Right lobe of liver (tissue), 6 donors: ENCODE measurements at regions not wholly inside any gene's neighbourhood (a gene's known extent, or its start where the extent isn't known, plus 50 kb on each side); places are given as distances from the start of the nearest gene placed in this dataset.
"Not testable (repeated sequence)": the region's sequence is repeated elsewhere in the genome, so short reads cannot be mapped to it uniquely, and the experiment has no call there.

ENCODE experiments used
- ATAC-seq, 4 donors: fragments of 200-7000 bp; cut with Tn5 transposase; one replicate each; pipeline ENCODE4 v1.9.1; 2020; ENCODE audit warnings: mild to moderate bottlenecking in 4 of 4, moderate library complexity in 4 of 4
- DNase-seq, 3 donors: peaks; one replicate each; pipeline ENCODE4 v3.0.0-alpha.2; 2020
- H3K27ac ChIP-seq, 3 donors: fragments of 200-600 bp; one replicate each; pipeline ENCODE4 v1.8.0; 2022
- H3K27me3 ChIP-seq, 2 donors: fragments of 200-600 bp; one replicate each; pipeline ENCODE4 v1.8.0; 2022
- H3K36me3 ChIP-seq, 4 donors: fragments of 200-600 bp; sonication (generic) in 1 of 4; one replicate each; pipeline versions ENCODE4 v1.5.1 to v1.8.0; 2017 to 2022; ENCODE audit warnings: control low read depth in 1 of 4
- H3K4me1 ChIP-seq, 4 donors: fragments of 200-600 bp; sonication (generic) in 1 of 4; one replicate each; pipeline versions ENCODE4 v1.5.1 to v1.8.0; 2017 to 2022; ENCODE audit warnings: control low read depth in 1 of 4
- H3K4me3 ChIP-seq, 3 donors: fragments of 200-600 bp; one replicate each; pipeline ENCODE4 v1.8.0; 2022
- H3K9me3 ChIP-seq, 4 donors: fragments of 200-600 bp; sonication (generic) in 1 of 4; one replicate each; pipeline versions ENCODE4 v1.5.1 to v1.8.0; 2017 to 2022; ENCODE audit warnings: control low read depth in 1 of 4
- POLR2A ChIP-seq: fragments of 450-650 bp; IDR thresholded peaks from one replicate; pipeline ENCODE4 v1.6.1; 2017; ENCODE audit warnings: antibody characterized with exemption, mild to moderate bottlenecking
- WGBS: methylation state at CpG from one replicate; pipeline ENCODE4 v1.1.6; 2018; ENCODE audit warnings: low coverage, low lambda C conversion rate; ENCODE audit not compliant: insufficient coverage; ENCODE audit errors: missing lambda C conversion rate; 5-methylcytosine and 5-hydroxymethylcytosine counted together
- intact Hi-C, 2 donors: fragments of 100-400 bp; cut with DNase I; formaldehyde crosslinking; loops; one replicate each; pipeline versions ENCODE4 v1.11.2 to v1.14.1; 2022
- TF ChIP-seq, protein P1 (sequence below), 4 donors: fragments of 200-600 bp in 3 of 4; fragments of 450-650 bp in 1 of 4; IDR thresholded peaks; one replicate each; pipeline versions ENCODE4 v1.5.1 to v1.8.0; 2016 to 2022; ENCODE audit warnings: antibody characterized with exemption in 4 of 4, mild to moderate bottlenecking in 2 of 4
- donor health status: DM: no; HTN: yes; CAD: no.
- donor health status: DM: no; HTN: no; CAD: no.
- donor health status: DM: no; HTN: no; CAD: no.
- donor health status: DM: no; HTN: yes; CAD: no.
- donor health status: DM: no; HTN: yes; CAD: no.

DNA sequence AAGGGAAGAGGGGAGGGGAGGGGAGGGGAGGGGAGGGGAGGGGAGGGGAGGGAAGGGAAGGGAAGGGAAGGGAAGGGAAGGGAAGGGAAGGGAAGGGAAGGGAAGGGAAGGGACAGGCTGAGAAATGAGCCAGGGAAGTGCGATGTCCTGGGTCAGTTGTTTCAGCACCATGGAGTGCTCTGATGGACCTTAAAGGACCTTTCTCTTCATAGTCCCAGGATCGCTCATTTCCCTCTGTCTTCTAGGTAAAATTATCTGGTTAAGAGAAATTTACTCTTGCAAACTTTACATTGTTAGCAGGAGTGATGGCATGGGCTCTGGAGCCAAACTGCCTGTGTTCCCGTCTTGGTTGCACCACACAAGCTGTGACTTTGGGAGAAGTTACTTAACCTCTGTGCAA is 357.8 kb downstream of the MATN1 start:
- no peak for ATAC-seq
- H3K4me3 ChIP-seq, result no peak overlapping the region
- H3K4me1 ChIP-seq, result no peaks in the 10 kb centered on the region
- no peak for TF ChIP-seq POLR2A
- TF ChIP-seq, protein P1, sequence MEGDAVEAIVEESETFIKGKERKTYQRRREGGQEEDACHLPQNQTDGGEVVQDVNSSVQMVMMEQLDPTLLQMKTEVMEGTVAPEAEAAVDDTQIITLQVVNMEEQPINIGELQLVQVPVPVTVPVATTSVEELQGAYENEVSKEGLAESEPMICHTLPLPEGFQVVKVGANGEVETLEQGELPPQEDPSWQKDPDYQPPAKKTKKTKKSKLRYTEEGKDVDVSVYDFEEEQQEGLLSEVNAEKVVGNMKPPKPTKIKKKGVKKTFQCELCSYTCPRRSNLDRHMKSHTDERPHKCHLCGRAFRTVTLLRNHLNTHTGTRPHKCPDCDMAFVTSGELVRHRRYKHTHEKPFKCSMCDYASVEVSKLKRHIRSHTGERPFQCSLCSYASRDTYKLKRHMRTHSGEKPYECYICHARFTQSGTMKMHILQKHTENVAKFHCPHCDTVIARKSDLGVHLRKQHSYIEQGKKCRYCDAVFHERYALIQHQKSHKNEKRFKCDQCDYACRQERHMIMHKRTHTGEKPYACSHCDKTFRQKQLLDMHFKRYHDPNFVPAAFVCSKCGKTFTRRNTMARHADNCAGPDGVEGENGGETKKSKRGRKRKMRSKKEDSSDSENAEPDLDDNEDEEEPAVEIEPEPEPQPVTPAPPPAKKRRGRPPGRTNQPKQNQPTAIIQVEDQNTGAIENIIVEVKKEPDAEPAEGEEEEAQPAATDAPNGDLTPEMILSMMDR (IDR thresholded peaks at IDR 0.05), result no peak
- intact Hi-C loops, result no loop called here
- 65% methylated on average over 2 of the region's 3 CpGs for WGBS
- H3K27me3 ChIP-seq, result no peaks in the 10 kb centered on the region
- H3K36me3 ChIP-seq, result no peaks in the 10 kb centered on the region
- DNase-seq, result no peak
- H3K9me3 ChIP-seq, result no peaks in the 10 kb centered on the region
- no peak overlapping the region for H3K27ac ChIP-seq

DNA sequence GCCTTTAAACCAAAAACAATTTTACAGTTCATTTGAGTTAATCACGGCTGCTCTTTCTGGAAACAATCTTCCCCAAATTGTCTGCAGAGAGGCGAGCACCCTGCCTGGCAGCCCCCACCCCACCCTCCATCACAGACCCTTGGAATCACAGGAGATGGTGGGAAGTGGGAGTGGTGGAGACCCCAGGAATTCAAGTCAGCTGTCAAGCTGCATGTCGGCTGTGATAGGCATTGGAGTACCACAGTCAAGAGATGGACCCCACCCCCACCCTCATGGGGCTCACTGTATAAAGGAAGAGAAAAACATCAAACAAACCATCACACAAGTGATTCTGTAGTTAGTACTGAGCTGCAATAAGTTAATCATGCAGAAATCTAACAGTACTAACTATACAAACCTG is 360.4 kb downstream of the MATN1 start:
- Histone ChIP-seq H3K27ac (no peak overlapping the region), H3K9me3 (no peaks in the 10 kb centered on the region), H3K4me3 (no peak overlapping the region), H3K4me1 (no peaks in the 10 kb centered on the region), H3K36me3 (no peaks in the 10 kb centered on the region), H3K27me3 (no peaks in the 10 kb centered on the region)
- TF ChIP-seq POLR2A, result no peak
- TF ChIP-seq, protein P1 (IDR thresholded peaks at IDR 0.05), result no peak
- ATAC-seq, result no peak
- DNase-seq, result no peak
- 58% methylated on average over 2 of the region's 3 CpGs for WGBS
- intact Hi-C loops, result no loop called here

DNA sequence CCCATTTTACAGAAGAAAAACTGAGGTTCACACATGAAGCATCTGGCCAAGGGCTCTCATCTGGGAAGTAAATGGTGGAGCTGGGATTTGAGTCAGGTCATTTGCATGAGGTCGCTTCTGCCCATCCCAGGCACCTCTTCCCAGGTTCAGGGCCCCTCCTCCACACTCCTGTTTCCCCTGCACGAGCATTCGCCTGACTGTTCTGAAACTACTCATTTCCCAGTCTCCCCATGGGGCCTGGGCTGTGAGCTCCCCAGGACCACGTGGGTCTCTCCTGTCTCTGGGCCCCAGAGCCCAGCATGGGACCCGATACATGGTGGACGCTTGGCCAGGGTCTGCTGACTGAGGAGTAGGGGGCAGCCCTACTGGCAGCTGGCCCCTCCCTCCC is 360.8 kb downstream of the MATN1 start:
- DNase-seq (peak in 1 of 3 donors; percentile 28), ATAC-seq (no peak)
- Histone ChIP-seq H3K36me3 (no peaks in the 10 kb centered on the region), H3K27me3 (no peaks in the 10 kb centered on the region), H3K4me3 (no peak overlapping the region), H3K9me3 (no peaks in the 10 kb centered on the region), H3K27ac (no peak overlapping the region), H3K4me1 (no peaks in the 10 kb centered on the region)
- TF ChIP-seq POLR2A, result no peak
- no CpG with 5 or more reads among the region's 6 CpGs for WGBS
- intact Hi-C loops, result no loop called here

DNA sequence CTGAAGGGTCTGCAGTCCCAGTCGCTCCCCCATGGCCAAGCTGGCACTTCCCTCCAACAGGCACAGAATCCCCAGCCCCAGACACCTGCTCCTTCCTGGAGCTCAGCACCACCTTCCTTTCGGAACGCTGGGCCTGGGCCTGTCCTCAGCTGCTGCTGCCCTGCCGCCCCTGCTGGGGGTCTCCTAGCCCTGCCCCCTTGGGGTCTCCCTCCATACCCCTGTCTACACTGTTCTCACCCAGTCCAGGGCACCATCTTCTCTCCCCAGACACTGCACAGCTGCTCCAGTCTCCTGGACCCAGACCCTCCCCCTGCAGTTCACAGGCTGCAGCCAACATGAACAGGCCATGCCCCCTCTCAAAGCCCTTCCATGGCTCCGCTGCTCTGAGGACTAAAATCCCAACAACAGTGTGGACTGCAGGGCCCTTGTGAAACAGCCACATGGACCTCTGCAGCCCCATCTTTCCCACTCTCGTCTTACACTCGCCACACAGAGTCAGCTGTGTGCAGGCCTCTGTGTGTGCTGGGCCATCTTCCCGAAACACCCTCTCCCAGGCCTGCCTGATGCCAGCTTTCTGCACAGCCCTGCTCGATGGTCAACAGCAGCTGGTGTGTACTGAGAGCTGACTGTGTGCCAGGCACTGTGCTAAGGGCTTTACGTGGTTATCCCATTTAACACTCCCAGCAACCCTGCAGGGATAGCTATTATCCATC is 361.3 kb downstream of the MATN1 start:
- H3K9me3 ChIP-seq, H3K27me3 ChIP-seq, H3K4me1 ChIP-seq, intact Hi-C loops, H3K36me3 ChIP-seq, H3K27ac ChIP-seq, ATAC-seq, H3K4me3 ChIP-seq: not testable (repeated sequence)
- peak in 1 of 3 donors; percentile 33 for DNase-seq
- WGBS, result 58% methylated on average over 5 of the region's 10 CpGs

DNA sequence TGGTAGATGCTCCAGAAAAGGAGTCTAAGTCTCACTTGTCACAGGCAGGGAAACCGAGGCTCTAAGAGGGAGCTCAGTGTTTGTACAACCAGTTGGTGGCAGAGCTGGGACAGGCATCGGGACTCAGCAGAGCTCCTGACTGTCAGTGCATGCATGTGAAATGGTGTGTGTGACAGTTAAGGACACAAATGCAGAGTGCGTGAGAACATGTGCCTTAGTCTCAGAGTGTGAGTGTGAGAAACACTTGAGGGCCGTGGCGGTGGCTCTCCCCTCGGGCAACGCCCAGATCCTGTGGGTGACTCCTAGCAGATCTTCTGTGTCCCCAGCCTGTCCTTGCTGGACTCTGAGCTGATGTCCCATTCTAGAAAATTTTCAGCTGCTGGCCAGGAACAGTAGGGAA is 362.6 kb downstream of the MATN1 start:
- WGBS, result 60% methylated on average over 4 of the region's 7 CpGs
- no peaks in the 10 kb centered on the region for H3K4me1 ChIP-seq
- no peaks in the 10 kb centered on the region for H3K36me3 ChIP-seq
- DNase-seq (peak in 1 of 3 donors; percentile 42), ATAC-seq (no peak)
- TF ChIP-seq, protein P1 (IDR thresholded peaks at IDR 0.05), result no peak
- no peak for TF ChIP-seq POLR2A
- H3K4me3 ChIP-seq, result no peak overlapping the region
- no peaks in the 10 kb centered on the region for H3K27me3 ChIP-seq
- intact Hi-C loops, result no loop called here
- H3K27ac ChIP-seq, result no peak overlapping the region
- no peaks in the 10 kb centered on the region for H3K9me3 ChIP-seq
